PC-3 (cell line): ENCODE measurements at regions not wholly inside any gene's neighbourhood (a gene's known extent, or its start where the extent isn't known, plus 50 kb on each side); places are given as distances from the start of the nearest gene placed in this dataset.

Experiments
- ATAC-seq: fragments of 200-7000 bp; cut with Tn5 transposase; 2 replicates; pipeline ENCODE4 v1.9.1; 2020; ENCODE audit warnings: mild to moderate bottlenecking, moderate library complexity
- BruUV-seq: library from RNA; stranded (reverse); fragments of 400-500 nt; replicated peaks from 2 replicates; lab custom pipeline; 2021; lab: Mats Ljungman, UMichigan
- CTCF ChIA-PET: fragments of 300-600 bp; sonication (Branson Sonifier 250); formaldehyde crosslinking; loops from one replicate; lab custom pipeline; 2022; ENCODE audit warnings: antibody characterized with exemption; lab: Charles Lee
- POLR2A ChIA-PET: fragments of 300-600 bp; sonication (Branson Sonifier 250); formaldehyde crosslinking; loops from one replicate; lab custom pipeline; 2022; ENCODE audit warnings: antibody characterized with exemption; ENCODE audit not compliant: unreplicated experiment; lab: Charles Lee
- DNase-seq: peaks from one replicate; pipeline ENCODE4 v3.0.0-alpha.2; 2015
- H2AFZ ChIP-seq: fragments of 300-600 bp; sonication (generic); 2 replicates; pipeline ENCODE4 v1.6.0; 2016; ENCODE audit warnings: antibody characterized with exemption, low read length
- H3F3A ChIP-seq: fragments of 300-600 bp; sonication (generic); one replicate; pipeline ENCODE4 v1.6.0; 2017; ENCODE audit warnings: antibody characterized with exemption, low read length, control low read depth, mild to moderate bottlenecking; ENCODE audit not compliant: unreplicated experiment
- H3K27ac ChIP-seq: fragments of 300-600 bp; sonication (generic); 2 replicates; pipeline ENCODE4 v1.5.1; 2016; ENCODE audit warnings: mild to moderate bottlenecking, low read length
- H3K27me3 ChIP-seq: fragments of 300-600 bp; sonication (generic); 2 replicates; pipeline ENCODE4 v1.6.1; 2016; ENCODE audit warnings: low read length, mixed read lengths
- H3K36me3 ChIP-seq: fragments of 300-600 bp; sonication (generic); 2 replicates; pipeline ENCODE4 v1.6.1; 2016; ENCODE audit warnings: low read depth, mixed run types, low read length, mixed read lengths
- H3K4me1 ChIP-seq: fragments of 300-600 bp; sonication (generic); 2 replicates; pipeline ENCODE4 v1.5.1; 2016; ENCODE audit warnings: low read length; ENCODE audit not compliant: insufficient read depth
- H3K4me2 ChIP-seq: fragments of 300-600 bp; sonication (generic); 2 replicates; pipeline ENCODE4 v1.6.0; 2016; ENCODE audit warnings: low read length
- H3K4me3 ChIP-seq: fragments of 300-600 bp; sonication (generic); 2 replicates; pipeline ENCODE4 v1.5.1; 2016; ENCODE audit warnings: mild to moderate bottlenecking, low read length, mixed read lengths
- H3K79me2 ChIP-seq: fragments of 300-600 bp; sonication (generic); 2 replicates; pipeline ENCODE4 v1.6.1; 2017; ENCODE audit warnings: low read length, mixed read lengths
- H3K9ac ChIP-seq: fragments of 300-600 bp; sonication (generic); 2 replicates; pipeline ENCODE4 v1.6.0; 2016; ENCODE audit warnings: mild to moderate bottlenecking, low read length
- H3K9me2 ChIP-seq: fragments of 300-600 bp; sonication (generic); replicated peaks from 2 replicates; pipeline ENCODE4 v1.6.1; 2016; ENCODE audit warnings: mixed run types, low read length, mixed read lengths
- H3K9me3 ChIP-seq: fragments of 300-600 bp; sonication (generic); 2 replicates; pipeline ENCODE4 v1.6.1; 2016; ENCODE audit warnings: low read length, mixed read lengths
- H4K20me1 ChIP-seq: fragments of 300-600 bp; sonication (generic); 2 replicates; pipeline ENCODE4 v1.6.1; 2016; ENCODE audit warnings: low read length, mixed read lengths
- EZH2 ChIP-seq: fragments of 300-600 bp; sonication (generic); IDR thresholded peaks from one replicate; pipeline ENCODE4 v1.6.1; 2017; ENCODE audit warnings: antibody characterized with exemption, mild to moderate bottlenecking, low read length; ENCODE audit not compliant: unreplicated experiment
- EZH2phosphoT487 ChIP-seq: fragments of 300-600 bp; sonication (generic); IDR thresholded peaks from 2 replicates; pipeline ENCODE4 v1.6.1; 2018; ENCODE audit warnings: mild to moderate bottlenecking, antibody characterized with exemption, low read length, borderline replicate concordance
- intact Hi-C: fragments of 100-400 bp; cut with micrococcal nuclease; formaldehyde crosslinking; loops from 2 replicates; pipeline ENCODE4 v1.9.0; 2023
- TF ChIP-seq, protein P1 (sequence below): fragments of 300-600 bp; sonication (generic); conservative IDR thresholded peaks from 2 replicates; pipeline ENCODE4 v1.5.1; 2017; ENCODE audit warnings: antibody characterized with exemption, low read depth, mild to moderate bottlenecking, low read length

DNA sequence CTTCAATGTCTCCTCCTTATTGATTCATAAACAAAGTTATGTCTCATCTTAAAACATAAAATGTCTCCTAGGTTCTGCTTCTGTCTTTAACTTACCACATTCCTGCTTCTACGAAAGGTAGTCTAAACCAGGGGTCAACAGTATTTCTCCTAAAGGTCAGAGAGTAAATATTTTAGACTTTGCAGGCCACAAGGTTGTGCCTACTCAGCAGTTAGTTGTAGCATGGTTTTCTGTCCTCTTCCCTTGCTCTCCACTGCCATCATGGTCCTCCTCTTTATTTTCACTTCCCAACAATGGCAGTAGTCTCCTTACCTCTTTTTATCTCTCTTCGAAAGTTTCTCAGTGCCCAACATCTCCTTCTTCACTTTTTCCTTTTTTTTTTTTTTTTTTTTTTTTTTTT, 68.3 kb upstream of the LRP1B start:
- Histone ChIP-seq H3K4me3 (no peak overlapping the region), H3K27me3 (no peaks in the 10 kb centered on the region), H3K4me1 (no peaks in the 10 kb centered on the region), H4K20me1 (no peaks in the 10 kb centered on the region), H3K36me3 (no peaks in the 10 kb centered on the region), H3K9ac (no peak overlapping the region), H3K4me2 (no peak overlapping the region), H3F3A (no peaks in the 10 kb centered on the region), H2AFZ (no peak overlapping the region), H3K79me2 (no peaks in the 10 kb centered on the region), H3K9me2 (no peaks in the 10 kb centered on the region), H3K9me3 (no peaks in the 10 kb centered on the region), H3K27ac (no peak overlapping the region)
- ChIA-PET CTCF (no interaction called here), POLR2A (no interaction called here)
- TF ChIP-seq, protein P1, sequence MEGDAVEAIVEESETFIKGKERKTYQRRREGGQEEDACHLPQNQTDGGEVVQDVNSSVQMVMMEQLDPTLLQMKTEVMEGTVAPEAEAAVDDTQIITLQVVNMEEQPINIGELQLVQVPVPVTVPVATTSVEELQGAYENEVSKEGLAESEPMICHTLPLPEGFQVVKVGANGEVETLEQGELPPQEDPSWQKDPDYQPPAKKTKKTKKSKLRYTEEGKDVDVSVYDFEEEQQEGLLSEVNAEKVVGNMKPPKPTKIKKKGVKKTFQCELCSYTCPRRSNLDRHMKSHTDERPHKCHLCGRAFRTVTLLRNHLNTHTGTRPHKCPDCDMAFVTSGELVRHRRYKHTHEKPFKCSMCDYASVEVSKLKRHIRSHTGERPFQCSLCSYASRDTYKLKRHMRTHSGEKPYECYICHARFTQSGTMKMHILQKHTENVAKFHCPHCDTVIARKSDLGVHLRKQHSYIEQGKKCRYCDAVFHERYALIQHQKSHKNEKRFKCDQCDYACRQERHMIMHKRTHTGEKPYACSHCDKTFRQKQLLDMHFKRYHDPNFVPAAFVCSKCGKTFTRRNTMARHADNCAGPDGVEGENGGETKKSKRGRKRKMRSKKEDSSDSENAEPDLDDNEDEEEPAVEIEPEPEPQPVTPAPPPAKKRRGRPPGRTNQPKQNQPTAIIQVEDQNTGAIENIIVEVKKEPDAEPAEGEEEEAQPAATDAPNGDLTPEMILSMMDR, result no peak
- no peak for TF ChIP-seq EZH2phosphoT487
- TF ChIP-seq EZH2, result no peak
- no TSS peak for BruUV-seq
- no peak for DNase-seq
- no peak for ATAC-seq
- intact Hi-C loops, result no loop called here

DNA sequence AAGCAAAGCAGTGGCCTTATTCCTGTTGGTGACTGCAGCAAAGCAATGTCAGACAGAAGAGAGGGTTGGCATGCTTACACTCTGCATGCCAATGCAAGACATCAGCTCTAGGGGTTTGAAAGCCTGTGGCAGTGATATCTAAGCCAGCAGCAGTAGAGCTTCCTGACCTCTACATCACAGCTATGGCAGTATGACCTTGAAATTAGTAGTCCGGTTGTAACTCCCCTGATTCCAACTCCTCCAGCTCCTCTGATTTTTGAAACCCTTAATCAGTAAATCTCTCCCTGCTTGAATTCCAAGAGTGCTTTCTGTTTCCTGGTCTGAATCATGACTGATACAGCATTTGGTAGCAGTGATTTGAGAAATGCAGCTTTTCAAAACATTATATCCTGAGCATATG, 60.0 kb upstream of the LRP1B start:
- TF ChIP-seq EZH2, result no peak
- TF ChIP-seq, protein P1, result no peak
- no peak for TF ChIP-seq EZH2phosphoT487
- Histone ChIP-seq H4K20me1 (no peaks in the 10 kb centered on the region), H3F3A (no peaks in the 10 kb centered on the region), H3K27me3 (no peaks in the 10 kb centered on the region), H3K36me3 (no peaks in the 10 kb centered on the region), H3K9me2 (no peaks in the 10 kb centered on the region), H3K4me1 (peaks cover 22% of the 10 kb centered on the region), H3K9ac (no peak overlapping the region), H3K9me3 (no peaks in the 10 kb centered on the region), H3K79me2 (no peaks in the 10 kb centered on the region), H3K4me3 (no peak overlapping the region), H2AFZ (no peak overlapping the region; the same call in 1 of the 2 replicates), H3K27ac (no peak overlapping the region), H3K4me2 (no peak overlapping the region)
- no TSS peak for BruUV-seq
- ChIA-PET CTCF (no interaction called here), POLR2A (no interaction called here)
- peak; percentile 21; the same call in 1 of the 2 replicates for ATAC-seq
- DNase-seq, result peak; percentile 15
- intact Hi-C loops, result no loop called here

DNA sequence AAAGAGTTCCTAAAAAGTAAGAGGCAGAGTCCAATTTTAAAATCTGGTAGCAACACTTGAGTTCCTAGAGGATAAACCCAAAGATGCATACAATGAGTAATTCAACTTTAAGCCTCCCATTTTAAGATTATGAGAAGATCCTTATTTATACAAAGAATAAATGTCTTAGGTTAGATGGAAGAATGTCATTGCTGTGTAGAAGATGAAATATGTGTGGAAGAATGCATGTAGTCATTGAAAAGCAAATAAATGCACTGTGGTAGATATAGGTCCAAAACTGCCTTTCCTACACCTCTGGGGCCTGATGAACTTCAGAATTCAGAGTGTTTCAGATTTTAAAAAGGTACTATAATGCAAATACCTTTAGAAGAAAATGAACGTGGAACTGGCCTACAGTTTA, 58.7 kb upstream of the LRP1B start:
- ATAC-seq (peak; percentile 64), DNase-seq (peak; percentile 52)
- Histone ChIP-seq H3K4me1 (peaks cover 27% of the 10 kb centered on the region), H3K4me3 (no peak overlapping the region), H3K4me2 (peak overlapping the region; percentile 21; the same call in 1 of the 2 replicates), H3K27ac (peak overlapping the region; percentile 31), H4K20me1 (no peaks in the 10 kb centered on the region), H3K9ac (no peak overlapping the region), H3K79me2 (no peaks in the 10 kb centered on the region), H3F3A (no peaks in the 10 kb centered on the region), H3K27me3 (no peaks in the 10 kb centered on the region), H3K9me3 (no peaks in the 10 kb centered on the region), H2AFZ (no peak overlapping the region), H3K36me3 (no peaks in the 10 kb centered on the region), H3K9me2 (no peaks in the 10 kb centered on the region)
- ChIA-PET CTCF (no interaction called here), POLR2A (no interaction called here)
- TF ChIP-seq, protein P1, result no peak
- no peak for TF ChIP-seq EZH2phosphoT487
- TF ChIP-seq EZH2, result no peak
- no TSS peak for BruUV-seq
- intact Hi-C loops, result no loop called here
